HG03342 (cell line): ENCODE measurements at regions not wholly inside any gene's neighbourhood (a gene's known extent, or its start where the extent isn't known, plus 50 kb on each side); places are given as distances from the start of the nearest gene placed in this dataset.

Source experiments
- ATAC-seq: cut with Tn5 transposase; IDR thresholded peaks from one replicate; pipeline ENCODE4 v1.9.1; 2021; ENCODE audit warnings: mild to moderate bottlenecking, moderate library complexity; ENCODE audit not compliant: unreplicated experiment

DNA sequence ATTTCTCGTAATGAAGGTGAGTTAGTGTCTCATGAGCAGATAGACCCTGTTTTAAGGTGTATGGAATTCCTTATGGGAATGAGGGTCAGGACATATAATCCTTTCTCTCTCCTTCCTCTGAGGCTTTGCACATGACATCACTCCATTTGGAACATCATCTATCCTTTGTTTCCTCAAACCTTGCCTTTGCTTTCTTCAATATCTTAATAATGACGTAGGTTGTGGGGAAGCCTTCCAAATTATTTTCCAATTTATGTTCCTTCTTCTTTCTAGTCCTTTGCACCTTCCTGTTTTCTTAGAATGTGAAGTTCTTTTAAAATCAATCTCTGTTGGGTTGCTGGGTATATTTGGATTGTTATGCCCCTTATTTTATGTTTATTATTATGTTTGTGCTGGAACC lies 502.9 kb upstream of the STXBP6 start:
- no peak for ATAC-seq

- no peak for ATAC-seq
These were observed 501.7 kb upstream of the STXBP6 start for GRCh38 chr14:25551674-25552073.

- no peak for ATAC-seq
These were observed 496.9 kb upstream of the STXBP6 start for GRCh38 chr14:25546826-25547225.

- ATAC-seq: no peak
These were observed 488.0 kb upstream of the STXBP6 start for GRCh38 chr14:25537846-25538455.

- ATAC-seq: no peak
These were observed 476.3 kb upstream of the STXBP6 start for GRCh38 chr14:25526290-25526689.

DNA sequence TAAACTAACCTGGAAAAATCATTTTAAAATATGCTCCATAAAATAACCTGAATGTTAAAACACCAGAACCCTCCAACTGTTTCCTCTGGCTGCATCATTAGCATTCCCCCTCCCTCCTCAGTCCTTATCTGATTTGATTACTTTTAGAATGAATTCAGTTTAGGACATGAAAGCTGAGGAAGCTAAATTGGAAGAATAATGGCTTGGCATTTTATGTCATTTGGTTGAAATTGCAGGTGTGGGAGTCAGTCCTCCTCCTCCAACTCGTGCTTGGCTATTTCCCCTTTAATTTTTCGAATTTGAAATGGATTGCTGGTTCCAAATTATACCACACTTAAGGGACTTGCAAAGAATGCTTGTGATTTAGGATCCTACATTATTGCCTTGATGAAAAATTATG lies 473.0 kb upstream of the STXBP6 start:
- no peak for ATAC-seq

GRCh38 chr14:25522116-25522515 lies 472.2 kb upstream of the STXBP6 start:
- ATAC-seq: no peak

GRCh38 chr14:25521616-25522015 lies 471.7 kb upstream of the STXBP6 start:
- no peak for ATAC-seq

DNA sequence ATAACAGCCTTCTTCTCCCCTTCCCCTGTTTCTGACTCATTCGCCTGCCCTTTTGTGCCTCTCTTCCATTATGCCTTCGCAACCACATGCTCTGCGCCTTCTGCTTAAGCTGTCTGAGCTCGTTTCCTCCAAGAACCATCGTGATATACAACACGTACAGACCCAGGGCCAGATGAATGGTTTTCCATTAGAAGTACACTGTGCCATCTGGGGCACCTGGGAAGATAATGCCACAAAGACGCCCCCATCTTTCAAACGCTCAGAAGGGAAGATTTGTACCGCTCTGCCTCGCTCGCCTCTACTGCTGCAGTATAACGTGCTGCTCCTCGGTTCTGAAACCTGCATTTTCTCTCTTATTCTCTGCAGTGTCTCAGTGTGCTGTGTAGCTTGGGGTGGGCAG lies 470.9 kb upstream of the STXBP6 start:
- ATAC-seq: no peak

DNA sequence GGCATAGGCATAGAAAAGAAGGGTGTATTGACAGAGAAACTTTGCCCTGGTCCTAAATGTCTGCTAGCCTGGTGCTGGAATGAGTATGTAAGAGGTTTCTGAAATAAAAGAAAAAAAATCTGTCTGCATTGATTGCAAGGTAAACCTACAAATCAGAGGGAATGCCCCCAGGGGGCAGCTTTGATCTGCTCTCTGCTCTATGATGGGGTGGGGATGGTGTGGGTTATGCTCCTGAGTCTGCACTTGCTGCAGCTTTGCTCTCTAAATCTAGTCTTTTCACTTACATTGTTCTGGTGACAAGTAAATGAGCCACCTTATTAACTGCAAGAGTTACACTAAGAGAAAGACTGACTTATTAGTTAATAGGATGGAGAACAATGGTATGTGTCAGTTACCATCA lies 468.4 kb upstream of the STXBP6 start:
- no peak for ATAC-seq

GRCh38 chr14:25516838-25517237 lies 466.9 kb upstream of the STXBP6 start:
- no peak for ATAC-seq

GRCh38 chr14:25508845-25509244 lies 458.9 kb upstream of the STXBP6 start:
- no peak for ATAC-seq

DNA sequence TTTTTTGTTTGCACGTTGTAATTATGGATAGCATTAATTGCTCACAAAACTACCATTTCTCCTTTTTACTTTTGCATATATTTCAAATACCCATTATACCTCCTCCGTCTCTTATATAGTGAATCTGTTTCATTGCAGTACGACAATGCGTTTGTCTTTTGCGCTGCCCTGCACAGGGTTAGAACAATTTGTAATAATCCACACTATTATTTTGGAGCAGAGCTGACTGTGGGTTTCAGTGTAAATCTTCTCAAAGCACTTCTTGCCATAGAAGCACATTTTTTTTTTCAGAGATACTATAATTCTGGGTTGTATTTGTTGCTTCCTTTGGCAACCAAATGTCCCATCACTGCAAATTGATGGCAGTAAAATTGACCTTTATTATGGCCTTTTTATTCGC lies 451.8 kb upstream of the STXBP6 start:
- no peak for ATAC-seq

DNA sequence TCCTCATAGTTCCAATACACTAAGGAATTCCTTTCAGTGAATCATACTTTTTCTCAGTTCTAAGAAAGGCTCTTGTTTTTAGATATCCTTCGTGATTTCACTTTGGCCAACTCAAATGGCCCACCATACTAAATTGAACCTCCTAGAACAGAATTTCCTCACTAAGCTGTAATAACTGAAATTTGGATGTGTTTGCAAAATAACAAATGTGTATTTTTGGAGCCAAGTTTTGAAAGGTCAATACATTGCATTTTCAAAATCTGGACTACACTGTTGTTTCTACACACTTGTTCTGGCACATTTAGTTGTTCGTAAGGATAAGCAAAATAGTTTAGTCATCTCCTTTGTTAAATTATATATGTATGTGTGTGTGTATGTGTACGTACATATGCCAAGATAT lies 439.0 kb upstream of the STXBP6 start:
- no peak for ATAC-seq

- ATAC-seq: no peak
These were observed 435.4 kb upstream of the STXBP6 start for GRCh38 chr14:25485381-25485780.

DNA sequence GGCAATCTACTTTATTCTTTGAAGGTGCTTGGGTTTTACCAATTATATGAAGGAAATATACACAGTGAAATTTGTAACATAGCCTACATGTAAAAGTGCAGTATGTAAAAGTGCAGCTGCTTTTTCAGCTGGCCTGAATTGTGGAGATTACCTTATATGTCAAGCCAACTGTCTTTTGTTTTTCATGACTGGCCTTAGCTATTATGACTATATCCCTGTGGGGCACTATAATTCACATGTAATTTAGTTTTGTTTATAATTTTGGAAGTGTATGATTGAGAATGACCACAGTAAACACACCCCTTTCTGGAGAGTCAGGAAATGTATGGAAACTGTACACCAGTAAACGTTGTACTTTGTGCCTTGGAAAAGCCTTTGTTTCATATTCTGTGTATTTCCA lies 435.0 kb upstream of the STXBP6 start:
- no peak for ATAC-seq

GRCh38 chr14:25484235-25484634 lies 434.3 kb upstream of the STXBP6 start:
- ATAC-seq: no peak

DNA sequence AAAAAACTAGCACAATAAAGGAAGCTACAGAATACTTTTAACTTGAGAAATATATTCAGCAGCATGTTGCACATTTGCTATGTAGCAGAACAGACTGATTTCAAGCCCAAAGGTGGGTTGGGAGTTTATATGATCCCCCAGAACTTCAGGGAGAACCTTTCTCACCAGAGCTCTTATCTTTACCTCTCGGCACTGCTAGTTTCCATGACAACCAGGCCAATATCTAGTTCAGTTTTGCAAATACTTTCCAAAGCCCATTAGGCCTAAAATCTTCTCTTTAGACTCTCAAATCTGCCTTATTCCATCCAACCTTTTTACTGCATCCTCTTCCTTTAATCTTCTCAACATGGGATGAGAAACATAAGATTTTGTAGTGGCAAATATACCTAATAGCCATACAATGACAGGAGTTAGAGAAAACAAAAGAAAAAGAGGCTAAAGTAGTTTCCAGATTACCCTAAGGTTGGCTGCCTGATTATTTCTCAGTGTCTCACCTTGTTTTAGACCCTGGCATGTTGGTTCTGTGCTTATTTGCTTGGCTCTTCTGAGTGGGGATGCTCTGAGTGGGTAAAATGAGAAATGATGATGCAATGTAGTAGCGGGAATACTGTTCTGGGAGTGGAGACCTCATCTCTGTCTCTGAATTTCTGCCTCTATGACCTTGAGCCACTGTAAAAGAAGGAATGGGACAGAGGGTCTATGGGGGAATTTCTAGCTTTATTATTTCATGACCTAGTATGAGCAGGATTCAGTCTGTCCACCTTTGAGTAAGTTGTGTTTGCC lies 427.6 kb upstream of the STXBP6 start:
- no peak for ATAC-seq

DNA sequence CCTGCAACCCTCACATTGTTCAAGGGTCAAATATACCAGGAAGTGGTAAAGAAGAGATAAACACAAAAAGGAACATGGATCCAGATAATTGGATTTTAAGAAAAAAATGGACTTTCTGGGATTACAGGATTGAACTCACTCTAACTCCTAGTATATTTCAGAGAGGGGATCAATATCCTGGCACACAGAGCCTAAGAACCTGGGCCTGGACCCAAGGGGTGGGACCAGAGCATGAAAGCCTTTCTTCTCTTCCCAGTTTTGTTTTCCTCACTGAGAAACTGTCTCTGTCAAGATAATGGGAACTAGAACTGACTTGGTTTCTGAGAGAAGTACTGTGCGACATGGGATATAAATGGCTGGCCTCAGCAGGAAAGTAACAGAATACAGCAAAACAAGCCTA lies 422.8 kb upstream of the STXBP6 start:
- no peak for ATAC-seq

GRCh38 chr14:25464772-25465171 lies 414.8 kb upstream of the STXBP6 start:
- no peak for ATAC-seq

GRCh38 chr14:25464078-25464477 lies 414.1 kb upstream of the STXBP6 start:
- no peak for ATAC-seq

GRCh38 chr14:25463480-25463879 lies 413.5 kb upstream of the STXBP6 start:
- no peak for ATAC-seq

GRCh38 chr14:25461780-25462179 lies 411.8 kb upstream of the STXBP6 start:
- no peak for ATAC-seq
